Activated naive CD4-positive, alpha-beta T cell treated with anti-CD3 and anti-CD28 coated beads for 36 hours (primary cell): ENCODE measurements at regions not wholly inside any gene's neighbourhood (a gene's known extent, or its start where the extent isn't known, plus 50 kb on each side); places are given as distances from the start of the nearest gene placed in this dataset.
"Not testable (repeated sequence)": the region's sequence is repeated elsewhere in the genome, so short reads cannot be mapped to it uniquely, and the experiment has no call there.

ENCODE experiments used
- CTCF ChIA-PET: fragments of 350-600 bp; sonication (Branson Sonifier 250); formaldehyde crosslinking; loops from one replicate; lab custom pipeline; 2021; ENCODE audit warnings: antibody characterized with exemption; lab: Charles Lee
- DNase-seq: peaks from one replicate; pipeline ENCODE4 v3.0.0-alpha.2; 2020
- H3K27ac Mint-ChIP-seq: one replicate; pipeline ENCODE4 v1.8.0; 2021; ENCODE audit warnings: mild to moderate bottlenecking, mixed read lengths
- H3K27me3 Mint-ChIP-seq: one replicate; pipeline ENCODE4 v1.8.0; 2021; ENCODE audit warnings: low read depth, mixed read lengths
- H3K36me3 Mint-ChIP-seq: one replicate; pipeline ENCODE4 v1.8.0; 2021; ENCODE audit warnings: low read depth, mixed read lengths
- H3K4me1 Mint-ChIP-seq: one replicate; pipeline ENCODE4 v1.8.0; 2021; ENCODE audit warnings: low read depth, mixed read lengths
- H3K4me3 Mint-ChIP-seq: one replicate; pipeline ENCODE4 v1.8.0; 2021; ENCODE audit warnings: mild to moderate bottlenecking, moderate library complexity, mixed read lengths
- H3K9me3 Mint-ChIP-seq: one replicate; pipeline ENCODE4 v1.8.0; 2021; ENCODE audit warnings: mixed read lengths
- intact Hi-C: fragments of 100-400 bp; cut with micrococcal nuclease; formaldehyde crosslinking; loops from one replicate; pipeline ENCODE4 v1.15.1; 2023

DNA sequence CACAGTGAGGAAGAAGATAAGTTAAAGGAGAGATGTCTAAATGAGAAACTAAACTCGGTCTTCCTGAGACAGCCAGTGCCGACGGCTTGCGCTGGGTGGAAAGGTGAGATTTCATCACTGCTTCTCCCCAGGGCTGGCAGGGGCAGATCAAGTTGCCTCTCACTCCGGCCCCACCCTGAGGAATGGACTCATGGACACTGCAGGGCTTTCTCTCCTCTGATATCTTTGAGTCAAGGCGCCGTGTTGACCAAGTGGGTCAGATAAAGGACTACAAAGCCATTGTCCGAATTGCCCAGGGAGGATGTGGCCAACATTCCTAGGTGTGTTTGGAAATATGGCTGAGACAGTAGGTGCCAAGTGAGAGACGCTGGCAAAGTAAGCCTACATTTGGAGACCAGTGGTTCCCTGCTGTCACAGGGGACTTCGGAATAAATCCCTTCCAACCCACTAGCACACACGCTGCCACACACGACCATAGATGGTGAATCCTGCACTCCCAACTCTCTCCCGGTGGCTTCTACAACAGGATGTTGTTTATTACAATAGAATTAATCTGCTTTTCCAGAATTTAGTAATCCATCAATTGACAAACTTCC, 156.5 kb upstream of the TSC22D1 start:
- Mint-ChIP-seq H3K27ac (no peak overlapping the region), H3K4me3 (no peak overlapping the region), H3K27me3 (peaks cover 3% of the 10 kb centered on the region), H3K9me3 (no peaks in the 10 kb centered on the region), H3K4me1 (no peaks in the 10 kb centered on the region), H3K36me3 (no peaks in the 10 kb centered on the region)
- CTCF ChIA-PET: interaction anchor here (0.6 kb wide), 1 partner anchor 140 kb away, joined by 3 read pairs; no protein-coding TSS in a partner anchor
- intact Hi-C loops: no loop called here
- DNase-seq: no peak

GRCh38 chr13:44730851-44731250, 154.7 kb upstream of the TSC22D1 start:
- CTCF ChIA-PET: no interaction called here

DNA sequence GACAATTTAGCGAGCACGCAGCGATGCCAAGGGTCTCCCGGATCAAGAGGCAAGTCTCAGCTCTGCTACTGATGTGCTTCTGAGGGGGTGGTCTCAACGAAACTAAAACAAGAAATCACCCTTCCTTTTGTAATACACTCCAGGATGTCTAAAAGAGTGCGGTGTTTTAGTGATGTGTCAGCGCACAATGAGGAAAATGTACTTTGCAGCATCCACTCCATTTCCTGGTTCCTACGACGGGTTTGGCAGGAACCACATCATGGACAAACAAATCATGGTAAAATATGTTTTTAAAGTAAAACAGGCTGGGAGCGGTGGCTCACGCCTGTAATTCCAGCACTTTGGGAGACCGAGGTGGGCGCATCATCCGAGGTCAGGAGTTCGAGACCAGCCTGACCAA, 154.0 kb upstream of the TSC22D1 start:
- intact Hi-C loops: no loop called here
- CTCF ChIA-PET: no interaction called here
- Mint-ChIP-seq H3K9me3 (no peaks in the 10 kb centered on the region), H3K27ac (no peak overlapping the region), H3K27me3 (peaks cover 3% of the 10 kb centered on the region), H3K4me1 (no peaks in the 10 kb centered on the region), H3K36me3 (no peaks in the 10 kb centered on the region), H3K4me3 (no peak overlapping the region)
- no peak for DNase-seq

More at GRCh38 chr13:44730851-44731250, 154.7 kb upstream of the TSC22D1 start:
- Mint-ChIP-seq H3K36me3 (no peaks in the 10 kb centered on the region), H3K27me3 (peaks cover 3% of the 10 kb centered on the region), H3K27ac (no peak overlapping the region), H3K4me1 (no peaks in the 10 kb centered on the region), H3K9me3 (no peaks in the 10 kb centered on the region), H3K4me3 (no peak overlapping the region)
- no peak for DNase-seq
- intact Hi-C loops: no loop called here

- intact Hi-C loops, H3K4me3 Mint-ChIP-seq, DNase-seq, H3K9me3 Mint-ChIP-seq, H3K27me3 Mint-ChIP-seq, H3K27ac Mint-ChIP-seq, CTCF ChIA-PET, H3K36me3 Mint-ChIP-seq, H3K4me1 Mint-ChIP-seq: not testable (repeated sequence)
These were observed 151.5 kb upstream of the TSC22D1 start for GRCh38 chr13:44727591-44727990.

DNA sequence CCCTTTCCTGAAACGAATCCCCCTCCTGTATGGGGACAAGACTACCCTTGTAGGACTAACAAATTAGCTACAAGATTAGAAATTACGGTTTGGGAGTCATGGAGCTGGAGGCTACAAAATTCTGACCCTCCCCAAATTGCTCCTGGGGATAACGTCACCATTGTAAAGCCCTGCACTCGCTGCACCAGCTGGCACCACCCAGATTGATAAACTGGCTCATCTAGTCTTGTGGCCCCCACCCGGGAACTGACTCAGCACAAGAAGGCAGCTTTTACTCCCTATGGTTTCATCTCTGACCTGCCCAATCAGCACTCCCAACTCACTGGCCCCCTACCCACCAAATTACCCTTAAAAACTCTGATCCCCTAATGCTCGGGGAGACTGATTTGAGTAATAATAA, 150.6 kb upstream of the TSC22D1 start:
- H3K4me3 Mint-ChIP-seq: no peak overlapping the region
- intact Hi-C loops: no loop called here
- no peaks in the 10 kb centered on the region for H3K4me1 Mint-ChIP-seq
- H3K36me3 Mint-ChIP-seq: no peaks in the 10 kb centered on the region
- CTCF ChIA-PET: interaction anchor here (1.6 kb wide), 1 partner anchor 13 kb away, joined by 4 read pairs; no protein-coding TSS in a partner anchor
- H3K27ac Mint-ChIP-seq: no peak overlapping the region
- peaks cover 3% of the 10 kb centered on the region for H3K27me3 Mint-ChIP-seq
- peaks cover 2% of the 10 kb centered on the region for H3K9me3 Mint-ChIP-seq
- no peak for DNase-seq

DNA sequence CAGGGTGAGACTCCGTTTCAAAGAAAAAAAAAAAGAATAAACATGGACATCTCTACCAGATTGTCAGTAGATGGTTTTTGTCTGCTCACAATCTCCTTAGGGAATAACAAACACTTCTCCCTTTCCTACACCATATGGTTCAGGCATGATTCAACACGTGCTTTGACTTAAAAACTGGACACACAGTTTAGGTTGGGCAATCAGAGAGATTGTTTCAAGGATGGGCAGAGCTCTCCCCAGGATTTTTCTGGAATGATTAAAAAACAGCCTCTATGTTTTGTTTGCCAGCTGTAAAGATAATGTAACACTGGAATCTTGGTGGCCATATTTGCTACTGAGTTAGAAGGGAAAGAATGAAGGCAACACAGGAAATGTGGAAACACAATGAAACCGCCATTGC, 150.1 kb upstream of the TSC22D1 start:
- CTCF ChIA-PET: interaction anchor here (1.6 kb wide), 1 partner anchor 12 kb away, joined by 4 read pairs; no protein-coding TSS in a partner anchor
- Mint-ChIP-seq H3K4me3 (no peak overlapping the region), H3K27me3 (no peaks in the 10 kb centered on the region), H3K9me3 (peaks cover 2% of the 10 kb centered on the region), H3K36me3 (no peaks in the 10 kb centered on the region), H3K27ac (no peak overlapping the region), H3K4me1 (no peaks in the 10 kb centered on the region)
- intact Hi-C loops: no loop called here
- DNase-seq: no peak

- Mint-ChIP-seq H3K4me3 (no peak overlapping the region), H3K4me1 (no peaks in the 10 kb centered on the region), H3K36me3 (no peaks in the 10 kb centered on the region), H3K27ac (no peak overlapping the region), H3K9me3 (peaks cover 2% of the 10 kb centered on the region), H3K27me3 (no peaks in the 10 kb centered on the region)
- CTCF ChIA-PET: no interaction called here
- no peak for DNase-seq
- intact Hi-C loops: loop anchor here (10.0 kb wide), 1 partner anchor 235 kb away; no protein-coding TSS in a partner anchor
These were observed 143.9 kb upstream of the TSC22D1 start for GRCh38 chr13:44719857-44720671.

DNA sequence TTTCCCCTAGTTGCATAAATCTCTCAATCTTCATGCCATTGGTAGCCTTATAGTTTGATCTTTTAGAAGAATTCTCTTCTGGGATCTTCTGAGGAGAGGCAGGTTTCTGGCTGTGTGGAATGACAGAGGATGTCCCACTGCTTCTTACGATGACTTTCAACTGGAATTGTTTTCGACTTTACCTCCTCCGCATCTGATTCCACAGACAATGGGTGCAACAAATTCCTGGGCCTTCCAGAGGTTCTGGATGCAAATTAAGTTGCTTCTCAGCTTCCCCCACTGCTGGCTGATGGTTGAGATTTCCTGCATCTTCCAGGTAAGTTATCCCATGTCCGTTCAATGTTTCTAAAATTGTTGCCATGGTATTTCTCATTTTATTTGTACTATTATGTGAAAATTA, 142.3 kb upstream of the TSC22D1 start:
- CTCF ChIA-PET: no interaction called here
- Mint-ChIP-seq H3K9me3 (peaks cover 2% of the 10 kb centered on the region), H3K36me3 (no peaks in the 10 kb centered on the region), H3K4me1 (no peaks in the 10 kb centered on the region), H3K4me3 (no peak overlapping the region), H3K27me3 (no peaks in the 10 kb centered on the region), H3K27ac (no peak overlapping the region)
- no peak for DNase-seq
- intact Hi-C loops: loop anchor here (10.0 kb wide), 1 partner anchor 234 kb away; no protein-coding TSS in a partner anchor

GRCh38 chr13:44715287-44716230, 139.4 kb upstream of the TSC22D1 start:
- Mint-ChIP-seq H3K27me3 (no peaks in the 10 kb centered on the region), H3K4me3 (no peak overlapping the region), H3K27ac (no peak overlapping the region), H3K4me1 (peaks cover 6% of the 10 kb centered on the region), H3K9me3 (no peaks in the 10 kb centered on the region), H3K36me3 (no peaks in the 10 kb centered on the region)
- CTCF ChIA-PET: interaction anchor here (0.6 kb wide), 1 partner anchor 315 kb away, joined by 3 read pairs; no protein-coding TSS in a partner anchor
- intact Hi-C loops: loop anchor here (10.0 kb wide), 1 partner anchor 231 kb away; no protein-coding TSS in a partner anchor
- DNase-seq: no peak

GRCh38 chr13:44713788-44714469, 137.8 kb upstream of the TSC22D1 start:
- H3K27ac Mint-ChIP-seq: no peak overlapping the region
- DNase-seq: no peak
- CTCF ChIA-PET: interaction anchor here (1.0 kb wide), 1 partner anchor 12 kb away, joined by 4 read pairs; no protein-coding TSS in a partner anchor
- H3K36me3 Mint-ChIP-seq: no peaks in the 10 kb centered on the region
- no peaks in the 10 kb centered on the region for H3K9me3 Mint-ChIP-seq
- intact Hi-C loops: loop anchor here (5.0 to 10.0 kb wide), 2 partner anchors 103 to 229 kb away; no protein-coding TSS in a partner anchor
- peaks cover 11% of the 10 kb centered on the region for H3K4me1 Mint-ChIP-seq
- no peak overlapping the region for H3K4me3 Mint-ChIP-seq
- peaks cover under 1% of the 10 kb centered on the region for H3K27me3 Mint-ChIP-seq

DNA sequence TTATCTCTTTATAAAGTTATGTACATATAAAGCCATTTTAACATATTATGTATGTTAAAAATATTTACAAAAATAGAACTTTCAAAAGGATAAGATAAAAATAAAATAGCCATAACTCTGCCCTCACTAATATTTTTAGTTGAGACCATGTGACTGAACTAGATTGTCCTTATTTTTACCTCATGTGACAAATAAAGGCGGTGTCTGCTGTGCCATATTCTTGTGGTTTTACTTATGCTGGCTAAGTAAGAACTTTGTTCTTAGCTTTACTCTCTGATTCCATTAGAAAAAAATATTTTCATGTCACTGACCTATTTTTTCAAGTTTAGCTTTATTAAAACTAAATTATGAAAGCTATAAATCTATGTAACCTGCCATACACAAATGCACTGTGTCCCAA, 135.6 kb upstream of the TSC22D1 start:
- DNase-seq: no peak
- no peaks in the 10 kb centered on the region for H3K9me3 Mint-ChIP-seq
- CTCF ChIA-PET: interaction anchor here (0.6 to 0.8 kb wide), 2 partner anchors 36 to 227 kb away, joined by 3 to 4 read pairs; no protein-coding TSS in a partner anchor
- intact Hi-C loops: loop anchor here (2.0 to 10.0 kb wide), 4 partner anchors 57 to 227 kb away; no protein-coding TSS in a partner anchor
- peaks cover 2% of the 10 kb centered on the region for H3K27me3 Mint-ChIP-seq
- H3K4me1 Mint-ChIP-seq: peaks cover 11% of the 10 kb centered on the region
- no peak overlapping the region for H3K4me3 Mint-ChIP-seq
- no peak overlapping the region for H3K27ac Mint-ChIP-seq
- no peaks in the 10 kb centered on the region for H3K36me3 Mint-ChIP-seq
